ENCODE measurements at regions not wholly inside any gene's neighbourhood (a gene's known extent, or its start where the extent isn't known, plus 50 kb on each side); places are given as distances from the start of the nearest gene placed in this dataset.

DNA sequence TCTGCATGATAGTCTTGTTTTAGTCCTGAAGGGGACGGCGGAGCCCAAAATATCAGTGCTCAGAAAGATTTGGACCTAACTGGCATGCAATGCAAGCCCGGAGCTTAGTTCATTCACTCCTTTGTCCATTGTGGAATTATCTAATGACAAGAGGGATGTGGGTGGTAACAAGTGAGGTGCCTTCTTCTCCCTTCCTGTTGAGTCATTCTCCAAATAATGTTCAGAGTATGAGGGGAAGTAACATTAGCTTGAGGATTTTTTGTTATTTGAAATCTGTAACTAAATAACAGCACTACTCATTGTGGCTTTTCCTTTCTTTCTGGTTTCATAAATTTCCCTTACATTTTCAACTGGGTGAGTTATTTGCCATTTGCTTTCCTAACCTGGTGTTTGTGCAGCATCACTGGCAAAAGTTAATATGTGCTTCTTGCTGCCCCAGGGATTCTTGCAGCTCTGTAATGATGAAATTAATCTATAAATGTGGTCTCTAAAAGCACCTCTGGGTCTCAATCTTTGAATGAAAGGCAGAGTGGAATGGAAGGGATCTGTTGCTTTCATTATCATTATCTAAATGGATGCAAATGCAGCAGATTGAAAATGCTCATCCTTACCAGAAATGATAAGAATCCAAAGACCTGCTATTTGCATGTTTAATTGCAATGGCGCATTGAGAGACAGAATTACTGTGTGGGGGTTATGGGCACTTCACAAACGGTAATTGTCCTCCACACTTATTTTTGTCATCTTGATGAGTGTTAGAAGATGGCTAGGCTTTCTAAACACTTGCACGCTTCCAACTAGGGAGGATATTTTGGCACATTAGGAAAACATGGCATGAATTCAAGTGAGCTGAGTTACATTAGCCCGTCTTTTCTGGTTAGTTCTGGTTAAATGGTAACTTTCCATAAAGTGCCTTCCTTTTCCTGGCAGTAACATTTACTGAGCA, 89.9 kb upstream of the MITF start:
- WGBS (ENCODE audit: insufficient coverage, insufficient replicate concordance, low lambda C conversion rate, missing lambda C conversion rate) = 24% methylated on average over 7 of the region's 7 CpGs

More for the DNA sequence above, 89.9 kb upstream of the MITF start:
- FAIRE-seq (no peak), DNase-seq (ENCODE audit: low read depth, low spot score) (no peak), ATAC-seq (no peak)
- Histone ChIP-seq H3K27ac (ENCODE audit: control insufficient read depth, insufficient read depth) (no peak overlapping the region), H3K9ac (ENCODE audit: control insufficient read depth, insufficient read depth, low read length) (no peak overlapping the region), H4K20me1 (ENCODE audit: control insufficient read depth, insufficient read depth) (no peaks in the 10 kb centered on the region), H3K9me3 (replicated peaks; ENCODE audit: control insufficient read depth, insufficient read depth, low read length) (no peaks in the 10 kb centered on the region), H3K27me3 (replicated peaks in 1 of 2; ENCODE audit: control insufficient read depth in 2 of 2, insufficient read depth in 2 of 2, low read length in 1 of 2) (no peaks in the 10 kb centered on the region), H3K4me3 (no peak overlapping the region), H3K4me2 (ENCODE audit: control insufficient read depth, insufficient read depth) (no peak overlapping the region), H2AFZ (ENCODE audit: control insufficient read depth, low read depth, low read length) (no peak overlapping the region), H3K79me2 (ENCODE audit: control insufficient read depth, insufficient read depth, low read length) (no peaks in the 10 kb centered on the region), H3K36me3 (ENCODE audit: control insufficient read depth in 2 of 2, insufficient read depth in 2 of 2, low read length in 1 of 2) (no peaks in the 10 kb centered on the region), H3K4me1 (ENCODE audit: control insufficient read depth, insufficient read depth, low read length) (no peaks in the 10 kb centered on the region)
- in situ Hi-C loops (cut with MboI) (no loop called here), intact Hi-C loops (cut with micrococcal nuclease; ENCODE audit: unreplicated experiment) (no loop called here)
- TF ChIP-seq SRF (IDR thresholded peaks at IDR 0.05; ENCODE audit: low read depth in 2 of 2, low read length in 2 of 2) (no peak), MYB (IDR thresholded peaks at IDR 0.05; ENCODE audit: borderline replicate concordance, low read depth, low read length) (no peak), POU2F2 (IDR thresholded peaks at IDR 0.05; ENCODE audit: borderline replicate concordance, low read depth, low read length) (no peak), ZZZ3 (IDR thresholded peaks at IDR 0.05; ENCODE audit: control insufficient read depth, insufficient read length, low read depth) (no peak), NR2C2 (IDR thresholded peaks at IDR 0.05; ENCODE audit: borderline replicate concordance, control insufficient read depth, insufficient read length, low read depth) (no peak), NRF1 (conservative IDR thresholded peaks at IDR 0.05; ENCODE audit: low read depth, low read length) (no peak), TCF12 (IDR thresholded peaks at IDR 0.05; ENCODE audit: low read depth, low read length) (no peak), SPI1 (IDR thresholded peaks at IDR 0.05; ENCODE audit: borderline replicate concordance, insufficient read depth, low read depth, low read length) (no peak), E2F8 (IDR thresholded peaks at IDR 0.05; ENCODE audit: low read depth, partially characterized antibody) (no peak), RFX5 (IDR thresholded peaks at IDR 0.05; ENCODE audit: low read depth, low read length) (no peak), MLLT1 (IDR thresholded peaks at IDR 0.05) (no peak), FOS (IDR thresholded peaks at IDR 0.05; ENCODE audit: borderline replicate concordance, extremely low read depth, insufficient read length) (no peak), KAT2A (conservative IDR thresholded peaks at IDR 0.05; ENCODE audit: control insufficient read depth, low read depth, low read length) (no peak)
- TF ChIP-seq, protein P1, sequence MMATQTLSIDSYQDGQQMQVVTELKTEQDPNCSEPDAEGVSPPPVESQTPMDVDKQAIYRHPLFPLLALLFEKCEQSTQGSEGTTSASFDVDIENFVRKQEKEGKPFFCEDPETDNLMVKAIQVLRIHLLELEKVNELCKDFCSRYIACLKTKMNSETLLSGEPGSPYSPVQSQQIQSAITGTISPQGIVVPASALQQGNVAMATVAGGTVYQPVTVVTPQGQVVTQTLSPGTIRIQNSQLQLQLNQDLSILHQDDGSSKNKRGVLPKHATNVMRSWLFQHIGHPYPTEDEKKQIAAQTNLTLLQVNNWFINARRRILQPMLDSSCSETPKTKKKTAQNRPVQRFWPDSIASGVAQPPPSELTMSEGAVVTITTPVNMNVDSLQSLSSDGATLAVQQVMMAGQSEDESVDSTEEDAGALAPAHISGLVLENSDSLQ (IDR thresholded peaks at IDR 0.05) = no peak
- no TSS peak for BruUV-seq (replicated peaks)
- ChIA-PET SMC1A (ENCODE audit: uncharacterized antibody, unreplicated experiment) (no interaction called here), POLR2A (no interaction called here), RAD21 (ENCODE audit: unreplicated experiment) (no interaction called here), CTCF (no interaction called here)
